Testis (tissue), 2 donors: ENCODE measurements at regions not wholly inside any gene's neighbourhood (a gene's known extent, or its start where the extent isn't known, plus 50 kb on each side); places are given as distances from the start of the nearest gene placed in this dataset.

Experiments used
- POLR2A ChIP-seq: fragments of 450-650 bp; IDR thresholded peaks from one replicate; pipeline ENCODE4 v1.6.1; 2017; ENCODE audit warnings: antibody characterized with exemption, mild to moderate bottlenecking, moderate library complexity
- TF ChIP-seq, protein P1 (sequence below), 3 experiments: fragments of 450-650 bp in 2 of 3; fragments of 200-600 bp in 1 of 3; sonication (generic) in 1 of 3; IDR thresholded peaks; one replicate each; pipeline ENCODE4 v1.5.1; 2016 to 2019; ENCODE audit warnings: antibody characterized with exemption in 3 of 3, mild to moderate bottlenecking in 2 of 3, moderate library complexity in 1 of 3

DNA sequence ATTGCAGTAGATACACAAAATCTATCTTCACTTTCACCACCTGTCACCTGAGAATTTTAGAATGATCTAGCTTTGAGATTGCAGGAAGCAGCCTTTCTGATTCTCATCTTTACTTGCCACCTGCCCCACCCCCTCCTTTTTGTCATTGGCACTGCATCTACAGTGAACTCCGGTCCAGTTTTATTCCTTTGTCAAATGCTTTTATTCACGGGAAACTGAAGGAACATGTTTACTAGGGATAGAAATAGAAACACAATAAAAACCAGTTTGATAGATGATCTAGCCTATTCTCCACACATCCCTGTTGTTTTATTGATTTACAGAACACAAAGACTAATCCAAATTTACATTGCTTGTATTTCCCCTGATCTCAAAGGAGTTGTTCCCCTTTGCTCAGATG, 471.7 kb upstream of the STXBP6 start:
- TF ChIP-seq, protein P1, sequence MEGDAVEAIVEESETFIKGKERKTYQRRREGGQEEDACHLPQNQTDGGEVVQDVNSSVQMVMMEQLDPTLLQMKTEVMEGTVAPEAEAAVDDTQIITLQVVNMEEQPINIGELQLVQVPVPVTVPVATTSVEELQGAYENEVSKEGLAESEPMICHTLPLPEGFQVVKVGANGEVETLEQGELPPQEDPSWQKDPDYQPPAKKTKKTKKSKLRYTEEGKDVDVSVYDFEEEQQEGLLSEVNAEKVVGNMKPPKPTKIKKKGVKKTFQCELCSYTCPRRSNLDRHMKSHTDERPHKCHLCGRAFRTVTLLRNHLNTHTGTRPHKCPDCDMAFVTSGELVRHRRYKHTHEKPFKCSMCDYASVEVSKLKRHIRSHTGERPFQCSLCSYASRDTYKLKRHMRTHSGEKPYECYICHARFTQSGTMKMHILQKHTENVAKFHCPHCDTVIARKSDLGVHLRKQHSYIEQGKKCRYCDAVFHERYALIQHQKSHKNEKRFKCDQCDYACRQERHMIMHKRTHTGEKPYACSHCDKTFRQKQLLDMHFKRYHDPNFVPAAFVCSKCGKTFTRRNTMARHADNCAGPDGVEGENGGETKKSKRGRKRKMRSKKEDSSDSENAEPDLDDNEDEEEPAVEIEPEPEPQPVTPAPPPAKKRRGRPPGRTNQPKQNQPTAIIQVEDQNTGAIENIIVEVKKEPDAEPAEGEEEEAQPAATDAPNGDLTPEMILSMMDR (IDR thresholded peaks at IDR 0.05): no peak
- TF ChIP-seq POLR2A: no peak
